MM.1S (cell line): ENCODE measurements at regions not wholly inside any gene's neighbourhood (a gene's known extent, or its start where the extent isn't known, plus 50 kb on each side); places are given as distances from the start of the nearest gene placed in this dataset.

Experiments
- DNase-seq: peaks from one replicate; pipeline ENCODE4 v3.0.0-alpha.2; 2015
- H2AFZ ChIP-seq: fragments of 300-600 bp; sonication (generic); 2 replicates; pipeline ENCODE4 v1.6.0; 2016; ENCODE audit warnings: antibody characterized with exemption, low read length
- H3F3A ChIP-seq: fragments of 300-600 bp; sonication (generic); 2 replicates; pipeline ENCODE4 v1.6.1; 2016; ENCODE audit warnings: mild to moderate bottlenecking, antibody characterized with exemption, low read length, moderate library complexity, mixed read lengths; ENCODE audit not compliant: insufficient read depth
- H3K27ac ChIP-seq: fragments of 300-600 bp; sonication (generic); 2 replicates; pipeline ENCODE4 v1.5.1; 2016; ENCODE audit warnings: mild to moderate bottlenecking, low read length
- H3K27me3 ChIP-seq: fragments of 300-600 bp; sonication (generic); replicated peaks from 2 replicates; pipeline ENCODE4 v1.6.0; 2016; ENCODE audit warnings: low read length; ENCODE audit not compliant: insufficient read depth
- H3K36me3 ChIP-seq: fragments of 300-600 bp; sonication (generic); replicated peaks from 2 replicates; pipeline ENCODE4 v1.6.1; 2016; ENCODE audit warnings: mild to moderate bottlenecking, low read length, mixed read lengths; ENCODE audit not compliant: insufficient read depth
- H3K4me1 ChIP-seq: fragments of 300-600 bp; sonication (generic); 2 replicates; pipeline ENCODE4 v1.6.1; 2016; ENCODE audit warnings: low read length, mixed read lengths
- H3K4me2 ChIP-seq: fragments of 300-600 bp; sonication (generic); 2 replicates; pipeline ENCODE4 v1.6.0; 2016; ENCODE audit warnings: low read depth, low read length
- H3K4me3 ChIP-seq: fragments of 300-600 bp; sonication (generic); 2 replicates; pipeline ENCODE4 v1.5.1; 2016; ENCODE audit warnings: low read length, mixed read lengths
- H3K79me2 ChIP-seq: fragments of 300-600 bp; sonication (generic); 2 replicates; pipeline ENCODE4 v1.6.1; 2016; ENCODE audit warnings: mixed run types, low read length, mixed read lengths
- H3K9ac ChIP-seq: fragments of 300-600 bp; sonication (generic); 2 replicates; pipeline ENCODE4 v1.6.1; 2016; ENCODE audit warnings: low read length, mixed read lengths
- H3K9me2 ChIP-seq: fragments of 300-600 bp; sonication (generic); replicated peaks from 2 replicates; pipeline ENCODE4 v1.6.1; 2016; ENCODE audit warnings: mild to moderate bottlenecking, low read length, mixed read lengths; ENCODE audit not compliant: insufficient read depth
- H3K9me3 ChIP-seq: fragments of 300-600 bp; sonication (generic); replicated peaks from 2 replicates; pipeline ENCODE4 v1.6.1; 2016; ENCODE audit warnings: mild to moderate bottlenecking, low read length, mixed read lengths; ENCODE audit not compliant: insufficient read depth
- H4K20me1 ChIP-seq: fragments of 300-600 bp; sonication (generic); 2 replicates; pipeline ENCODE4 v1.6.1; 2016; ENCODE audit warnings: mild to moderate bottlenecking, low read length, moderate library complexity, mixed read lengths; ENCODE audit not compliant: insufficient read depth
- CTCF ChIP-seq: fragments of 300-600 bp; sonication (generic); IDR thresholded peaks from 2 replicates; pipeline ENCODE4 v1.5.1; 2016; ENCODE audit warnings: antibody characterized with exemption, low read length, mixed read lengths
- EZH2 ChIP-seq: fragments of 300-600 bp; sonication (generic); optimal IDR thresholded peaks from 2 replicates; pipeline ENCODE3; 2017; ENCODE audit warnings: low read depth, mild to moderate bottlenecking, antibody characterized with exemption, low read length, mixed read lengths
- EZH2phosphoT487 ChIP-seq: fragments of 300-600 bp; sonication (generic); IDR thresholded peaks from 2 replicates; pipeline ENCODE4 v1.6.1; 2018; ENCODE audit warnings: antibody characterized with exemption, low read length

GRCh38 chr22:22181341-22181850, 63.2 kb upstream of the VPREB1 start:
- Histone ChIP-seq H3K9me2 (no peaks in the 10 kb centered on the region), H3K36me3 (no peaks in the 10 kb centered on the region), H3K27me3 (no peaks in the 10 kb centered on the region), H3K79me2 (no peaks in the 10 kb centered on the region), H4K20me1 (no peaks in the 10 kb centered on the region), H3K9ac (no peak overlapping the region), H3K4me3 (no peak overlapping the region), H3K27ac (no peak overlapping the region), H2AFZ (no peak overlapping the region), H3K4me2 (no peak overlapping the region), H3K9me3 (no peaks in the 10 kb centered on the region), H3K4me1 (peaks cover 16% of the 10 kb centered on the region), H3F3A (peaks cover 10% of the 10 kb centered on the region)
- TF ChIP-seq EZH2 (no peak), EZH2phosphoT487 (no peak), CTCF (no peak)
- no peak for DNase-seq

- Histone ChIP-seq H3K27me3 (no peaks in the 10 kb centered on the region), H3F3A (peaks cover 10% of the 10 kb centered on the region), H2AFZ (no peak overlapping the region), H3K36me3 (no peaks in the 10 kb centered on the region), H3K9ac (no peak overlapping the region), H4K20me1 (no peaks in the 10 kb centered on the region), H3K27ac (no peak overlapping the region), H3K9me3 (no peaks in the 10 kb centered on the region), H3K4me2 (no peak overlapping the region), H3K79me2 (no peaks in the 10 kb centered on the region), H3K9me2 (no peaks in the 10 kb centered on the region), H3K4me3 (no peak overlapping the region), H3K4me1 (peaks cover 16% of the 10 kb centered on the region)
- DNase-seq: no peak
- TF ChIP-seq EZH2: no peak
- no peak for TF ChIP-seq EZH2phosphoT487
- no peak for TF ChIP-seq CTCF
These were observed 63.8 kb upstream of the VPREB1 start for GRCh38 chr22:22180738-22181285.

- H2AFZ ChIP-seq: no peak overlapping the region
- H3K4me2 ChIP-seq: no peak overlapping the region
- H4K20me1 ChIP-seq: no peaks in the 10 kb centered on the region
- H3F3A ChIP-seq: peaks cover 10% of the 10 kb centered on the region
- no peaks in the 10 kb centered on the region for H3K36me3 ChIP-seq
- no peak overlapping the region for H3K9ac ChIP-seq
- H3K4me3 ChIP-seq: no peak overlapping the region
- no peak overlapping the region for H3K27ac ChIP-seq
- peaks cover 16% of the 10 kb centered on the region for H3K4me1 ChIP-seq
- H3K9me3 ChIP-seq: no peaks in the 10 kb centered on the region
- TF ChIP-seq EZH2: no peak
- no peak for TF ChIP-seq EZH2phosphoT487
- no peaks in the 10 kb centered on the region for H3K9me2 ChIP-seq
- no peaks in the 10 kb centered on the region for H3K79me2 ChIP-seq
- no peak for DNase-seq
- no peaks in the 10 kb centered on the region for H3K27me3 ChIP-seq
These were observed 64.7 kb upstream of the VPREB1 start for GRCh38 chr22:22179858-22180257.

- H2AFZ ChIP-seq: peak overlapping the region; percentile 52
- peak overlapping the region; percentile 6; the same call in 1 of the 2 replicates for H3K9ac ChIP-seq
- no peaks in the 10 kb centered on the region for H3K27me3 ChIP-seq
- DNase-seq: no peak
- peaks cover 10% of the 10 kb centered on the region for H3F3A ChIP-seq
- no peaks in the 10 kb centered on the region for H4K20me1 ChIP-seq
- TF ChIP-seq EZH2phosphoT487 (no peak), CTCF (no peak), EZH2 (no peak)
- H3K4me3 ChIP-seq: no peak overlapping the region
- H3K9me3 ChIP-seq: no peaks in the 10 kb centered on the region
- peak overlapping the region; percentile 46 for H3K4me2 ChIP-seq
- H3K4me1 ChIP-seq: peaks cover 16% of the 10 kb centered on the region
- H3K36me3 ChIP-seq: no peaks in the 10 kb centered on the region
- no peaks in the 10 kb centered on the region for H3K9me2 ChIP-seq
- H3K27ac ChIP-seq: peak overlapping the region; percentile 1; the same call in 1 of the 2 replicates
- no peaks in the 10 kb centered on the region for H3K79me2 ChIP-seq
These were observed 65.6 kb upstream of the VPREB1 start for GRCh38 chr22:22178992-22179391.
